Adrenal gland (tissue), 9 donors: ENCODE measurements at regions not wholly inside any gene's neighbourhood (a gene's known extent, or its start where the extent isn't known, plus 50 kb on each side); places are given as distances from the start of the nearest gene placed in this dataset.

Source experiments
- DNase-seq, 7 donors: peaks; one replicate each; pipeline ENCODE4 v3.0.0-alpha.2; 2019 to 2020
- H3K27ac ChIP-seq, 5 donors: fragments of 200-600 bp; sonication (generic) in 4 of 5; 1 replicate in 3 of 5; 2 replicates in 2 of 5; pipeline versions ENCODE4 v1.5.1 to v1.8.0; 2016 to 2020; ENCODE audit warnings: mild to moderate bottlenecking in 1 of 5
- H3K27me3 ChIP-seq: fragments of 200-600 bp; 2 replicates; pipeline ENCODE4 v1.8.0; 2021
- H3K36me3 ChIP-seq, 2 donors: fragments of 200-600 bp; replicated peaks in 1 of 2; 1 replicate in 1 of 2; 2 replicates in 1 of 2; pipeline versions ENCODE4 v1.5.1 to v1.8.0; 2018 to 2022
- H3K4me1 ChIP-seq, 2 donors: fragments of 200-600 bp; replicated peaks in 1 of 2; 1 replicate in 1 of 2; 2 replicates in 1 of 2; pipeline versions ENCODE4 v1.5.1 to v1.8.0; 2018 to 2021
- H3K4me3 ChIP-seq, 4 donors: fragments of 200-600 bp; sonication (generic) in 3 of 4; one replicate each; pipeline ENCODE4 v1.5.1; 2016 to 2018
- H3K9me3 ChIP-seq, 3 donors: fragments of 200-600 bp; sonication (generic) in 1 of 3; replicated peaks in 1 of 3; 1 replicate in 2 of 3; 2 replicates in 1 of 3; pipeline versions ENCODE4 v1.5.1 to v1.8.0; 2016 to 2021
- CTCF ChIP-seq, 6 experiments: fragments of 450-650 bp in 4 of 6; fragments of 200-600 bp in 2 of 6; sonication (generic) in 1 of 6; IDR thresholded peaks; 1 replicate in 5 of 6; 2 replicates in 1 of 6; pipeline versions ENCODE4 v1.5.1 to v1.8.0; 2016 to 2021; ENCODE audit warnings: antibody characterized with exemption in 6 of 6, mild to moderate bottlenecking in 2 of 6, moderate library complexity in 1 of 6
- POLR2A ChIP-seq, 2 donors: fragments of 450-650 bp; IDR thresholded peaks; one replicate each; pipeline ENCODE4 v1.6.1; 2017; ENCODE audit warnings: antibody characterized with exemption in 2 of 2, mild to moderate bottlenecking in 2 of 2, moderate library complexity in 1 of 2
- WGBS, 4 donors: extraction: QIAGEN DNeasy Blood & Tissue Kit in 2 of 4; methylation state at CpG; one replicate each; pipeline versions ENCODE4 v1.1.5 to v1.1.7; 2013 to 2017; 5-methylcytosine and 5-hydroxymethylcytosine counted together
- intact Hi-C, 2 donors: fragments of 100-400 bp; cut with DNase I; formaldehyde crosslinking; loops; one replicate each; pipeline versions ENCODE4 v1.14.1 to v1.15.0; 2022 to 2023
- donor health status: healthy with polysubstance abuse.
- donor health status: Bipolar disorder and iron deficiency.
- donor health status: DM: yes; HTN: yes; CAD: no.
- donor health status: DM: no; HTN: no; CAD: no.
- donor health status: DM: no; HTN: no; CAD: no.

GRCh38 chr6:159582736-159583135 is 110.3 kb downstream of the SOD2 start:
- H3K36me3 ChIP-seq = no peaks in the 10 kb centered on the region
- no peak for DNase-seq
- 78 to 95% (median 85%) methylated on average over 8 of the region's 8 CpGs for WGBS, 4 donors
- H3K27me3 ChIP-seq = no peaks in the 10 kb centered on the region
- H3K27ac ChIP-seq = no peak overlapping the region
- no peak for TF ChIP-seq POLR2A (IDR thresholded peaks at IDR 0.05)
- no peaks in the 10 kb centered on the region for H3K4me1 ChIP-seq
- intact Hi-C loops = no loop called here
- no peaks in the 10 kb centered on the region for H3K9me3 ChIP-seq
- no peak overlapping the region for H3K4me3 ChIP-seq

- H3K4me1 ChIP-seq = no peaks in the 10 kb centered on the region
- 87 to 89% (median 88%) methylated on average over 5 of the region's 5 CpGs for WGBS, 4 donors
- H3K27me3 ChIP-seq = no peaks in the 10 kb centered on the region
- TF ChIP-seq CTCF (IDR thresholded peaks at IDR 0.05) = no peak
- no peak for TF ChIP-seq POLR2A (IDR thresholded peaks at IDR 0.05)
- no peaks in the 10 kb centered on the region for H3K36me3 ChIP-seq
- no peak for DNase-seq
- intact Hi-C loops = no loop called here
- H3K4me3 ChIP-seq = no peak overlapping the region
- H3K9me3 ChIP-seq = no peaks in the 10 kb centered on the region
- no peak overlapping the region for H3K27ac ChIP-seq
Measured at GRCh38 chr6:159578629-159579028, 114.4 kb downstream of the SOD2 start.

GRCh38 chr6:159577564-159577963 is 115.5 kb downstream of the SOD2 start:
- Histone ChIP-seq H3K4me1 (no peaks in the 10 kb centered on the region), H3K27ac (no peak overlapping the region), H3K27me3 (no peaks in the 10 kb centered on the region), H3K36me3 (no peaks in the 10 kb centered on the region), H3K9me3 (no peaks in the 10 kb centered on the region), H3K4me3 (no peak overlapping the region)
- DNase-seq = no peak
- intact Hi-C loops = no loop called here
- WGBS, 4 donors = 82 to 90% (median 84%) methylated on average over 5 of the region's 5 CpGs
- TF ChIP-seq CTCF (IDR thresholded peaks at IDR 0.05) (no peak), POLR2A (IDR thresholded peaks at IDR 0.05) (no peak)

- no peak overlapping the region for H3K27ac ChIP-seq
- intact Hi-C loops = no loop called here
- TF ChIP-seq POLR2A (IDR thresholded peaks at IDR 0.05) (no peak), CTCF (IDR thresholded peaks at IDR 0.05) (no peak)
- H3K4me1 ChIP-seq = no peaks in the 10 kb centered on the region
- no peak overlapping the region for H3K4me3 ChIP-seq
- H3K27me3 ChIP-seq = no peaks in the 10 kb centered on the region
- H3K9me3 ChIP-seq = no peaks in the 10 kb centered on the region
- no peaks in the 10 kb centered on the region for H3K36me3 ChIP-seq
- WGBS, 4 donors = 61 to 84% (median 76%) methylated on average over 11 to 12 of the region's 12 CpGs
- DNase-seq = no peak
Measured at GRCh38 chr6:159572439-159573110, 120.5 kb downstream of the SOD2 start.

GRCh38 chr6:159565181-159565710 is 127.8 kb downstream of the SOD2 start:
- no peak for DNase-seq
- Histone ChIP-seq H3K27ac (no peak overlapping the region), H3K4me3 (no peak overlapping the region), H3K9me3 (no peaks in the 10 kb centered on the region), H3K36me3 (no peaks in the 10 kb centered on the region), H3K4me1 (no peaks in the 10 kb centered on the region), H3K27me3 (no peaks in the 10 kb centered on the region)
- 61 to 77% (median 65%) methylated on average over 7 of the region's 7 CpGs for WGBS, 4 donors
- TF ChIP-seq POLR2A (IDR thresholded peaks at IDR 0.05) (no peak), CTCF (IDR thresholded peaks at IDR 0.05) (no peak)
- intact Hi-C loops = no loop called here
